HTR-8/SVneo (cell line): ENCODE measurements at regions not wholly inside any gene's neighbourhood (a gene's known extent, or its start where the extent isn't known, plus 50 kb on each side); places are given as distances from the start of the nearest gene placed in this dataset.
A peak's percentile ranks its signal among the peaks of the same experiment; 100 is the strongest.

ENCODE experiments used
- DNase-seq: peaks from one replicate; pipeline ENCODE4 v3.0.0; 2011; ENCODE audit warnings: low spot score, mixed read lengths; ENCODE audit not compliant: insufficient read length
- FAIRE-seq: peaks from 2 replicates; lab custom pipeline; 2011; peaks lifted over from hg19 to GRCh38; lab: Jason Lieb, UNC

DNA sequence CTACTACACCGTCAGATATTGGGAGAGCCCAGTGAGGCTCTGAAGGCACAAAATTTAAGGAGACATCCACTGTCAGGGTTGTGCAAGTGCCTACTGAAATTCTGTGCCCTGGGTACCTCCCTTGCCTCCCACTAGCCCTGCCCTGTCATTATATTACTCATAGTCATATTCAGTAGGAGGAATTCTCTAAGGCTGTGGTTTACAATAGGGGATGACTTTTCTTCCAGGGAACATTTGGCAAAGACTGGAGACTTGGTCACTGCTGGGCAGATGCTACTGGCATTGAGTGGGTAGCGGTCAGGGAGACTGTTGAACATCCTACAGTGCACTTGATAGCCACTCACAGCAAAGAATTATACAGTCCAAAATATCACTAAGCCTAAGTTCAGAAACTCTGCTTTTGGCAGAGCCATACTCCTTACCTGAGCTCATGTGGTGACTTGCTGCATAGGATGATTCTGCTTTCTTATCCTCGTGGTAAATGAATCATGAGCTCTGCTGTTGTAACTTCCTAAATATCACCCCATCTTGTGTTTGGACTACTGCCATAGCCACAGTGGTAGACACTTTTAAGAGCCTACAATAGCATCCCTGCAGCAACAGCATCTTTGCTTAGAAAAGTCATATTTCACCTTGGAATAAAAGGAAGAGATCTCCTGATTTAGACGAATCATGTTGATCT lies 563.4 kb upstream of the PLXNA2 start:
- DNase-seq: no peak
- no peak for FAIRE-seq

DNA sequence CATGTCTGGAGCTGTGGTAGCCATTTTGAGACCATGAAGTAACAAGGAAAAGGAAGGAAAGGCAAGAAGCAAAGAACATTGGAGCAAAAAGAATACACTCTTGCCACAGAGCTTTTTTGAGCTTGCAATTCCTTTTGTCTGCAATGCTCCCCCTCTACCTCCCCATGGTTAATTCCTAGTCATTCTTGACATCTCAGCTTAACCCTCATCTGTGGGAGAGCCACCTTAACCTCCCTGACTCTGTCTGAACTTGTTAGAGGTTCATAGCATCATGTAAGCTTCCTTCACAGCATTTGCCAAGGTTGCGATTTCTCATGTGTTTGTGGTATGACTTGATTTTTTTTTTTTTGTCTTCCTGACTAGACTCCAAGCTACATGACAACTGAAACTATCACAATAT lies 564.1 kb upstream of the PLXNA2 start:
- no peak for FAIRE-seq
- DNase-seq: no peak

DNA sequence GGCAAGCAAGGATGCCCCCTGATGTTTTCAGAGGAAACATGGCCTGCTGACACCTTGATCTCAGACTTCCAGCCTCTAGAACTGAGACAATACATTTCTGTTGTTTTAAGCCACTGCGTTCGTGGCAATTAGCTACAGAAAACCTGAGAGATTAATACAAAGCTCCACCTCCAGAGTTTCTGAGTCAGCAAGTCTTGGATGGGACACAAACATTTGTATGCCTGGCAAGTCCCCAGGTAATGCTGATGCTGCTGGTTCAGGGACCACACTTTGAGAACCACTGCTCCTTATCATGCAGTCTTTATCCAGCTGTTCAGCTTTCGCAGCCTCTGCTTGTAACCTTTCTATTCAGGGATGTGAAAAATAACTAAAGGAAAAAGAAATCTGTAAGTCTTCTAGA lies 565.7 kb upstream of the PLXNA2 start:
- DNase-seq: no peak
- no peak for FAIRE-seq

DNA sequence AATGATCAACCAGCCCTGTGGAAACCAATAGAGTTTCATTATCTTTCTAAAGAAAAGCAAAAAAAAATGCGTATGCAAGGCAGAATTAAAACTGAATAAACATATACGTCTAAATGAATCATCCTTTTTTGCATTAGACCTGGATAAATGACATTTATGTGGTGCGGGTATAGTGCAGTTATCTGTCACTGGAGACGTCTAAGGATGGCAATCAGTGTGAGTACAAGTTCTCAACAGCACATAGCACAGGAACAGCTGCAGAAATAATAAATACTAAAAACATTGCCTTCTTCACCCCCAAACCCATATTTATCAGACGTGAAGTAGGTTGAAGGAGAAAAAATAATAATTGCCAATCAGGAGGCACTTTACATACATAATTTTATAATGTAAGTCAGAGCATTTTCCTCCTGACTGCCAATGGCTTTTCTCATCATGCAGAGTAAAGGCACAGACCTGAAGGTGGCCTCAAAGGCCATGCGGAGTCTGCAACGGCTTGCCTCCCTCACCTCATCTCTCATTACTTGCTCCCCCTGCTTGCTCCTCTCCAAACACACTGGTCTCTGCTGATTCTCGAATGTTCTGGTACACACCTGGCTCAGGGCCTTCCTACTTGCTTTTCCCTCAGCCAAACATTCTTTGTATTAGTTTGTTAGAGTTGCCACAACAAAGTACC lies 574.7 kb upstream of the PLXNA2 start:
- DNase-seq: no peak
- FAIRE-seq: no peak

DNA sequence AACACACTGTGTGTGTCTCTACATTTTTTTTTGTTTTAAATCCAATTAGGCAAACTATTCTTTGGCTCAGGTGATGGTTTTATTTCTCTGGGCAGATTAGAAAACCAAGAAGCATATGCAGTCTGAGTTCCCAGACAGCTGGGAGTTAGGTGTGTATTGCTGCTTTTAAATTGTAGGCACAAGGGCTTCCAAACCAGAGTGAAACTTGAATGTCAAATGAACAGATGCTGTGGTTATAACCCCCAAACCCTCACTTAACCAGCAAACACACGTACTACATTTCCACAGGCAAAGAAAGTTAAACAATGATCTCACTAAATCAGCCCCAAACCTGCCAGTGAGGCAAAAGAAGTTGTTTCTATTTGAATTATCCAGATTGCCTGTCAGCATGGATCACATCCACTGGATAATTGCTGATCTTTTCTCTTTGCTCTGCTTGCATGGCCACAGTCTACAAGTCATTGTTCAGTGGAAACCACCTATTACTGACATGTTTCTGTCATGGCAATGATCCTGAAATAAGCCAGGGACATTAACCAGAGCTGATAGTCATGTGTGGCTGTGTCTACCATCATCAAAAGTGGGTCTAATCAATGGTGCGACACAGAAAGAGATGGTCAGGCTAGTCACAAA lies 576.5 kb upstream of the PLXNA2 start:
- FAIRE-seq (no peak), DNase-seq (no peak)

DNA sequence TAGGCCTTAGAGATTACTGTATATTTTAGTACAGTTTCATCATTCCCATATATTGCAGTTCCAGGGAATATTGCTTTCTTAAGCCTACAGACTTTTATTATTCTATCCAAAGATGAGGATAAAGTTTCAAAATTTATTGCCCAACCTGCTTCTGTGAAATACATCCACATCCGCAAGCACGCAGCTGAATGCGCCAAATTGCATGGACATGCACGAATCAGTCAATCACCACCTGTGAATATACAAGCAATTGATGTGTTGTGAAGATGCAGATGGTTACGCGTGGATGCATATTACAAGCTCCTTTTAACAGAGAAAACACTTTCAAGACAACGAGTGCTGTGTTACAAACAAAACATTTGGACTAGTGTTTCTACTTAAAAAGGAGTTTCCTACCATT lies 577.8 kb upstream of the PLXNA2 start:
- FAIRE-seq (no peak), DNase-seq (no peak)

DNA sequence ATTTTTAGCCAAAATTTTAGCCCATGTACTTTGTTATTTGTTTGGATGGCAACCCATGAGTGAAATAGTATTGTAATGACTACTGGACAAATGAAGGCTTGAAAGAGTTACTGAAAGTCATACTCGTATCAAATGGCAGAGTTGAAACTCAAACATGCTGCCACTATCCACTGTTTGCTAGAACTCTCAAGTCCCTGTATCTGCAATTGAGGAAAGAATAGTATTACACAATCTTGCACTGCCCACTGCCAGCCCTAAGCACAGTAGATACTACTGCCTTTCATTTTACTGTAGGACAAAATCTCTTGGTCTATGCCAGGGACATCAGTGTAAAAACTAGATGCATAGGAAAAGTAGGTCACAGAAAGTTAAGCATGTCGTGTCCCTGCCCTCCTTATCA lies 581.1 kb upstream of the PLXNA2 start:
- FAIRE-seq (no peak), DNase-seq (no peak)

DNA sequence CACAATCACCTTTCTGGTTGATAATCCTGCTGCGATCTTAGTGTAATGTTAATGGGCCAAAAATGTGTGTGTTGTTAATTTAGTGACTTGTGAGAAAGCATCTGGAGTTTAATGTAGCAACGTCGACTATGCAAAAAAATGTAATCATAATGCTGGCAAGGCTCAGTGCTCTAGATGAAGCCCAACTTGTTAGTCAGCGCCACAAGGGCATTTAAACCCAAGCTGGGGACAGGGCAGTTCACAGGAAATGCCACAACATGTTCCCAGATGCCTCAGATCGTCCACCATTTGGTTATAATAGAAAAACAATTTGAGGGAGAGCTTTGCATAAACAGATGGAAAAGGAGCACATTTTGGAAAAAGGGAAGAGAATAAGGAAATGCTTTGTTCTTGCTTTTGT lies 585.4 kb upstream of the PLXNA2 start:
- FAIRE-seq (no peak), DNase-seq (no peak)

DNA sequence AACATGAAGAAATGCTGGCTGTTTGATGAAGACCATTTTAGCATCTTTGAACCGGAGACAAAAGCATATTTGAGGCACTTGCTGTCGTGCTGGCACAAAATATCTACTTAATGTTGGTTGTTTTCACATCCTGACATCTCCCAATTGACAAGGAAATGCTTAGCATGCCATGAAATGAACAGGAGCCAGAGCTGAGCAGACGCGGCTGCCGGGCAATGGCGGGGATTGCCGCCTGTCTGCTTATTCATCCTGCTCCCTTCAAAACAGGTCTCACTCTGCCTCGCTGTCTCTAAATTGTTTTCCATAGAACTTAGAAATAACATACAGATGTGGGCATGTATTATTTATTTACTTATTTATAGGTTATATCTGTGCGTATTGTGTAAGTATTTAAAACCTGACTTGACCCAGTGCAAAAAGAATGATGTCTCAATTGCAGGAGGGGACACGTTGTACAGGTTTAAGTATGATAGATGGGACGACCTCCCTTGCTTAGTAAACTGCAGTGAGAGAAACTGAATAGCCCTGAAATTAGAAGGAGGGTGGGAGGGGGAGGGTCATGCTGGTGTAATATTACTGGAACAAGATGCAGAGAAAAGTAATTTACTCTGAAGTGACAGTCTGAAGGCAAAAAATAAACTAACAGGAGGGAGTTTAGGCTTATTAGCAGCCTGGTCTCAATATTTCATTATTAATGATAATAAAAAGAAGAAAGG lies 590.4 kb upstream of the PLXNA2 start:
- FAIRE-seq (no peak), DNase-seq (peak; percentile 15)

DNA sequence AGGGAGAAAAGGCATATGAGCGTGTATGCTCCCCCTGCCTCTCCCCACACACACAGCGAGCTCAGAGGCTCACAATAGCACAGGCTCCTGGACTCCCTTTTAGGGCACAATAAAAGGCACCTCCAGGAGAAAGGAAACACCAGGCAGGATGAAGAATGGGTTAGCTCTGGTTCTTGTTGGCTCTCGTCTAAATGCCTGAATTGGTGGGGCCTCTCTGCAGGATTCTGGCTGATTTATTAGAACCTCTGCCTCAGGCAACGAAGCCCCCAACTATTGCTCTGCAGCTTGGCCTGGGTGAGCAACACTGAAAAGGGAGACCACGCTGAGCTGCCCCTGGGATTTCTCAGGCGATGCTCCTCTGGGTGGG lies 590.9 kb upstream of the PLXNA2 start:
- DNase-seq (no peak), FAIRE-seq (no peak)

DNA sequence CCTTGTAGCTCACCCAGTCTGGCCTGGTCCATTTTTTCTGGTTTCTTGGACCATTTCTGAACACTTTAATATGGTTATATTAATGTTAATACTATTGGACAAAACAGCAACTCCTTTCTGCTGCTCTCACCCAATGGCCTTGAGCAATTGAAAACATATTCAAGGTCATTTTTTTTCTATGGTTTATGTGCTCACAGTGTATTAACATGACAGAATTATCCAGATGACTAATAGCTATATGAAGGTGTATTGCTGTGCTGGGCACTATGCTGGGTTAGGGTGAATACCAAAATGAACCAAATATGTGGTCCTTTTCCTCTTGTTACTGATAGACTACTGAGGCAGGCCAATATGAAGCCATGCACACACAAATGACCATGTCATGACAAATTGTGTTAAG lies 591.6 kb upstream of the PLXNA2 start:
- DNase-seq (no peak), FAIRE-seq (no peak)

DNA sequence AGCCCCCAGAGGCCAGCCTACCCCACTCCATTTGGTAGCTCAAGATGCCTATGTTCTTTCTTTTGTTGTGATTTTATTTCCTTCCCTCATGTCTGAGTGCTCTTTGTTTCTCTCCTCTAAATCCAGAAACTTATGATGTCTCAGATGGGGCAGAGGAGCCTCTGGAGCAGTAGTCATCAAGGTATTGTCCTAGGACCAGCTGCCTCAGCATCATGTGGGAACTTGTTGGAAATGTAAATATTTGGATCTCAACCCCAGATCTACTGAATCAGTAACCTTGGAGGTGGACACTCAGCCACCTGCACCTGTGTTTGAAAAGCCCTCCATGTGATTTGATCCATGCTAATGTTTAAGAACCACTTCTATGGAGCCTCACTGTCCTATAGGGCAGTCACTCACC lies 593.1 kb upstream of the PLXNA2 start:
- FAIRE-seq (no peak), DNase-seq (no peak)

DNA sequence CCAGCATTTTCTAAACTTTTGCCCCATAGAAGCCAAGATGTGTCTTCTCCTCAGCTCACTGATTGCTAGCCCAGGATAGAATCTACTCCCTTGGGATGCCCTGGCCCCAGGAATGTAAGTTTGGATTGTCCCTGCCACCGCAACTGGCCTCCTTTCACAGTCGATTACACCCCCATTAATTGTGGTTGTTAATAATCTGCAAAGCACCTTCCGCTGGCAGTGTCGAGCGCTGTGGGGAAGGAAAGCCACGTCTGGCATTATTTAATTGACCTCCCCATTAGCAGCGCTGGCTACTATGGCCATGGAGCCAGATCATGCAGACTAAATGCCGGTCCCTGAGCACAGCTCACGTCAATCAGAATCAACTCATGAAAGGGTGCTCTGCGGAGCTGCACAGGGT lies 597.3 kb upstream of the PLXNA2 start:
- DNase-seq (no peak), FAIRE-seq (no peak)

DNA sequence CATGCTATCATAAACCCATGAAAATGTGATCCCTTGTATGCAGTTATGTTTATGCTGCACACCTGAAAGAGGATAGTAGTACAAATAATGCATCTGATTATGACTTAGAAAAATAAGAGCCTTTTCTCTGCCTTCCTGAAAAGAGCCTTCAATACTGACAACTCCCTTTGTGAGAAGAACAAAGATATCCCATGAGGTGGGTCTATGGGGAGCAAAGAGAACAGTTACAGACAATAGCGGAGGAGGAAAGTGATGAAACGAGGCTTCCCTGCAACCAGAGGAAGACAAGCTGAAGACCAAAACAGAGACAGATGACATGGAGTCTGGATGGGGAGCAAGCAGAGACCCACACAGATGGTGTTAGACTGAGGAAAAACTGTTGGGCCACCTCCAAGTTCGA lies 598.3 kb upstream of the PLXNA2 start:
- DNase-seq (no peak), FAIRE-seq (no peak)

DNA sequence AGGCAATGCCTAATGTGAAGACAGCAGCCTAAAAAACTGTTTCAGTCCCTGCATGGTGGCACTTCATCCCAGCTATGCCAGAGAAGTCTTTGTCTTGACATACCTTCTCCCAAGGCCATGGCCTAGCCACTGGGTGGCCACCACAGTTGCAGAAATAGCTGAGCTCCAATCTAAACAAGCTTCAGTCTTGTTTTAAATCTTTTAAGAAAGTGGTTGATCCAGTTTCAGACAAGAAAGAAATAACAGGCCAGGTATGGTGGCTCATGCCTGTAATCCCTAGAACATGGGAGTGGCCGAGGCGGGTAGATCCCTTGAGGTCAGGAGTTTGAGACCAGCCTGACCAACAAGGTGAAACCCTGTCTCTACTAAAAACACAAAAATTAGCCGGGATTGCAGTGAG lies 600.0 kb upstream of the PLXNA2 start:
- no peak for FAIRE-seq
- no peak for DNase-seq

DNA sequence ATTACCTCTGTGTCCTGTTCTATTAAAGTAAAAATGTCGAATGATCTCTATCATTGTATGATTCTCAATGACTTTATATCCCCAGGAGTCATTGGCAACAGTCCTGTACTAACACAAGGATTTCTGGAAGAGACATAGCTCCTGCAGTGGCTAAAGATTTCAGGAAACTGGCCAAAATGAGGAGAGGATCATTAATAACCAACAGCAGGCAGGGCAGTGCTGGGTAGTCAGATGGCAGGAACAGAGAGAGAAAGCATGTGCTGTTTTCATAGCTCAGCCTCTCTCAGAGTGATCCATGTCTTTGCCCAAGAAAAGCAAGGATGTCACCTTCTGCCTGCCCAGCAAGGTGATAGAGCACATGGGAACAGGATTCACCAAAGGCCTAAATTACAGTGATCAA lies 604.7 kb upstream of the PLXNA2 start:
- FAIRE-seq (no peak), DNase-seq (no peak)

DNA sequence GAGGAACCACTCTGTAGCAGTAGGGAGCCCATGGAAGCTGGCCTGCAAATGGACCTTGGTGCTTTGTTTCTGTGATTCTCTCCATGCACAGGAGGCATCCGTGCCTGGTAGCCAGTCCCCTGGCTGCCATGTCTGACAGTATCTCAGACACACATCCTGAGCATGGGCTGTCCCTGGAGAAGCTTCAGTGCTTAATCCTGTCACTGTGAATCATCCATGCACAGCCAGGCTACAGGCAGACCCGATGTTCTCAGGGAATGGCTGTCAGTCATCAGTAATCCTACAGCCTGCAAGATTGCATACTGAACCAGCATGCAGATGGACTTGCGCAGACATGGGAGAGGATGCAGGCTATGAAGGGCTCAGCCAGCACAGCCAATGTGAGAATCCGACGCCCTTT lies 606.3 kb upstream of the PLXNA2 start:
- DNase-seq: no peak
- peak; percentile 36 for FAIRE-seq

DNA sequence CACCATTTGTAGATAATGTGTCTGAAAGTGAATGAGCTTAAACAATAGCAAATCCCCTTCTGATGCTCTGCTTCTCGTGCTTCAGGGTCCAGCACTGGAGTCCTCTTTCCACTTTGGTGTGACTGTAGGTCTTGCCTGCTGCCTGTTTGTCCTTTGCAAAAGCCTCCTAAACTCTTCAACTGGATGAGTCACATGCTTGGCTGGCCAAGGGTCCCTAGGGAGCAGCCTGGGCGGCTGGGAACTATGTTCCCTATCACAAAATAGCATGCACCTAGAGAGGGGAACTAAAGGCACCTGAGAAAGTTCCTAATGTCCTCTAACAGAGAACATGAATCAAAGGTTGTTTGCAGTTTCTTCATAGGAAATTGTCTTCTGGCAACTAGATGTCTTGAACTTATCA lies 607.2 kb upstream of the PLXNA2 start:
- DNase-seq (no peak), FAIRE-seq (no peak)

DNA sequence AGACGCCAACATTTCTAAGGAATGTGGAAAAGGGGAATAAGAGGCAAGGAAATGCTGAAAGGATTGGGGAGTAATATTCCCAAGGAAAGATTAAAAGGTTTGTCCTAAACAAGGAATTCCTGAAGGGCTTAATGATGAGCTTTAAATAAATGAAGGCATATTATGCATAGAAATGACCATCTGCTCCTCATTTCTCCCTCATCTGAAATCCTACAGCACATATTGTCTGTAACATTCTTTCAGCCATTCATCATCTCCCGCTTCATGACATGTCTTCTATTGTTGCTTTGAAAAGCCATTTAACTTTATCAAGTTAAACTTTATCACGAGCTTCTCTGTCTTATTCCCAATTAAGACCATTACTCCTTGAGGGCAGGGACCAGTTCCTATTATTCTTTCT lies 608.7 kb upstream of the PLXNA2 start:
- FAIRE-seq: no peak

DNA sequence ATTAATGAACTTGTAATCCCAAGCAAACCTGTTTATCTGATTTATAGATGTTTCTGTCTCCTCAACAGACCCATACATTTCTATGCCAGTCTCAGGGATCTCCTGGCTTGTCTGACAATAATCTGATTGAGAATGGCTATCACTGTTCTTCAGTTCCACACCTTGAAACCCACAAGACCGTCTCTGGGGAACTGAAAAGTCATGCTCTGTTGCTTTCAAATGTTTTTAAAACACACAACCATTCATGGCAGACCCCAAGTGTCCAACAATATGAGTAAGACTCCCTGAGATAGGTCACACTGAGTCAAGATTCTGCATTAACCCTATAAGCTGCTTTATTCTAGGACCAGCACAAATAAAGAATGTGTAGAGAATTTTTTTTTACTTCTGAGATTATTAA lies 611.2 kb upstream of the PLXNA2 start:
- FAIRE-seq: no peak
- no peak for DNase-seq

More for the DNA sequence above, 608.7 kb upstream of the PLXNA2 start:
- no peak for DNase-seq

DNA sequence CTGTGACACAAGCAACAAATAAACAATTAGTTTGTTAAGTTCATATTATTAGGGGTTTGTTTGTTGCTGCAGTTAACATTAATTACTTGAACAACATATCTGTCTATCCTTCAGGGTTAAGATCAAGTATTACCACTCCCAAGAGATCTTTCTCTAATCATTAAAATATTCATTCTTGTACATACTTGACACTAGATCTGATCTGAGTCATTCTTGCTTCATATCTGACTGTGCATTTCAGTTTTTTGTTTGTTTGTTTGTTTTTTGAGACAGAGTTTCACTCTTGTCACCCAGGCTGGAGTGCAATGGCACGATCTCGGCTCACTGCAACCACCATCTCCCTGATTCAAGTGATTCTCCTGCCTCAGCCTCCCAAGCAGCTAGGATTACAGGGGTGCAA lies 613.3 kb upstream of the PLXNA2 start:
- FAIRE-seq: no peak
- no peak for DNase-seq
